AG10803 (cell line): ENCODE measurements at regions not wholly inside any gene's neighbourhood (a gene's known extent, or its start where the extent isn't known, plus 50 kb on each side); places are given as distances from the start of the nearest gene placed in this dataset.

Experiments used
- DNase-seq: peaks from one replicate; pipeline ENCODE4 v3.0.0; 2010; ENCODE audit warnings: low read depth
- H3K4me3 ChIP-seq: 2 replicates; pipeline ENCODE4 v1.5.1; 2011; ENCODE audit warnings: mild to moderate bottlenecking, low read length, control low read depth
- TF ChIP-seq, protein P1 (sequence below): conservative IDR thresholded peaks from 2 replicates; pipeline ENCODE4 v1.5.1; 2011; ENCODE audit warnings: mild to moderate bottlenecking, low read length, control low read depth, inconsistent platforms

DNA sequence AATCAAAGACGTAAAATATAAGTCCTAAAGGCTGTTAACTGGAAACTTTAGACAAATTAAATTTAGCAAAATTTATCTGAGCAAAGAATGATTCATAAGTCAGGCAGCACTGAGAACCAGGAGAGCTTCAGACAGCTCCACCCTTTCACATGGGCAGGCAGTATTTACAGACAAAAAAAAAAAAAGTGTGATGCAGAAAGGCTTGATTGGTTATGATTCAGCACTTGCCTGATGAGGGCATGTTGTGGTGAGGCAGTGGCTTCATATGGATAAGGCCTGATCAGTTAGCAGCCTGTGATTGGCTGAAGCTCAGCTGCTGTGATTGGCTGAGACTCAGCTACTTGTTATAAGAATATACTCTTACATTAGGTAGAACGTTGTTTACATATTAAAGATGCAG, 495.4 kb upstream of the POM121L12 start:
- no peak overlapping the region for H3K4me3 ChIP-seq
- no peak for DNase-seq
- TF ChIP-seq, protein P1, sequence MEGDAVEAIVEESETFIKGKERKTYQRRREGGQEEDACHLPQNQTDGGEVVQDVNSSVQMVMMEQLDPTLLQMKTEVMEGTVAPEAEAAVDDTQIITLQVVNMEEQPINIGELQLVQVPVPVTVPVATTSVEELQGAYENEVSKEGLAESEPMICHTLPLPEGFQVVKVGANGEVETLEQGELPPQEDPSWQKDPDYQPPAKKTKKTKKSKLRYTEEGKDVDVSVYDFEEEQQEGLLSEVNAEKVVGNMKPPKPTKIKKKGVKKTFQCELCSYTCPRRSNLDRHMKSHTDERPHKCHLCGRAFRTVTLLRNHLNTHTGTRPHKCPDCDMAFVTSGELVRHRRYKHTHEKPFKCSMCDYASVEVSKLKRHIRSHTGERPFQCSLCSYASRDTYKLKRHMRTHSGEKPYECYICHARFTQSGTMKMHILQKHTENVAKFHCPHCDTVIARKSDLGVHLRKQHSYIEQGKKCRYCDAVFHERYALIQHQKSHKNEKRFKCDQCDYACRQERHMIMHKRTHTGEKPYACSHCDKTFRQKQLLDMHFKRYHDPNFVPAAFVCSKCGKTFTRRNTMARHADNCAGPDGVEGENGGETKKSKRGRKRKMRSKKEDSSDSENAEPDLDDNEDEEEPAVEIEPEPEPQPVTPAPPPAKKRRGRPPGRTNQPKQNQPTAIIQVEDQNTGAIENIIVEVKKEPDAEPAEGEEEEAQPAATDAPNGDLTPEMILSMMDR: no peak

- no peak for DNase-seq
- TF ChIP-seq, protein P1: no peak
- no peak overlapping the region for H3K4me3 ChIP-seq
Observed at GRCh38 chr7:52539414-52539813, 496.0 kb upstream of the POM121L12 start.

- no peak for DNase-seq
- H3K4me3 ChIP-seq: no peak overlapping the region
- TF ChIP-seq, protein P1: no peak
Observed at GRCh38 chr7:52537051-52537450, 498.4 kb upstream of the POM121L12 start.

- no peak for DNase-seq
- TF ChIP-seq, protein P1: no peak
- H3K4me3 ChIP-seq: no peak overlapping the region
Observed at GRCh38 chr7:52525772-52526341, 509.6 kb upstream of the POM121L12 start.

- TF ChIP-seq, protein P1: no peak
- no peak overlapping the region for H3K4me3 ChIP-seq
- DNase-seq: no peak
Observed at GRCh38 chr7:52518869-52519268, 516.6 kb upstream of the POM121L12 start.

DNA sequence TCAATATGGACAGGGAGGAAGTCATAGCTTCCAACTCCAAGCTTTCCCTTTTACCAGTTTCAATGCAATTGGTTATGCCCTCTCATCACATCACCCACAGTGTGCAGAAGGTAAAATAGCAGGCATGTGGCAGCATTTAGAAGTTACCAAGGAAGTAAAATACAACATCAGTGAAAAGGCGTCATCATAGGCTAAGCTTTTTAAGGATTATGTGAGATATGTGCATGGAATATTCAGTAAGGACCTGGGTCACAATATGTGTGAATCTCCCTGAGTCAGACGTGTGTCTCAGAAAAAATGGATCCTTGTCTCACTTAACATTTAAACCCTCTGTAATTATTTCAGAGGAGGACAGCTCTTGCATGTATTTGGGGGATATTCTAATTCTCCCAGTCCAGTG, 522.8 kb upstream of the POM121L12 start:
- H3K4me3 ChIP-seq: no peak overlapping the region

More for the DNA sequence above, 522.8 kb upstream of the POM121L12 start:
- TF ChIP-seq, protein P1: no peak
- DNase-seq: no peak
